A549 (cell line): ENCODE measurements at regions not wholly inside any gene's neighbourhood (a gene's known extent, or its start where the extent isn't known, plus 50 kb on each side); places are given as distances from the start of the nearest gene placed in this dataset.

Experiments used
- BHLHE40 ChIP-seq: IDR thresholded peaks from 2 replicates; pipeline ENCODE4 v1.6.1; 2012; ENCODE audit warnings: low read depth, low read length, inconsistent platforms
- NR3C1 ChIP-seq: fragments of >200 bp; sonication (Bioruptor Twin); formaldehyde crosslinking; IDR thresholded peaks from 3 replicates; pipeline ENCODE4 v1.6.1; 2017
- POLR2A ChIP-seq: IDR thresholded peaks from 2 replicates; pipeline ENCODE4 v1.6.1; 2012; ENCODE audit warnings: mild to moderate bottlenecking, low read length
- RAD21 ChIP-seq, 2 experiments: fragments of >200 bp in 1 of 2; sonication (Bioruptor Twin) in 1 of 2; formaldehyde crosslinking in 1 of 2; IDR thresholded peaks in 1 of 2; conservative IDR thresholded peaks in 1 of 2; 2 replicates in 1 of 2; 3 replicates in 1 of 2; pipeline ENCODE4 v1.6.1; 2012 to 2018; ENCODE audit warnings: inconsistent platforms in 1 of 2
- RCOR1 ChIP-seq: fragments of 150-350 bp; IDR thresholded peaks from 2 replicates; pipeline ENCODE4 v1.6.1; 2014; ENCODE audit warnings: antibody characterized with exemption, low read length, low read depth
- RNF2 ChIP-seq: fragments of 200-600 bp; sonication (generic); IDR thresholded peaks from 2 replicates; pipeline ENCODE4 v1.6.1; 2016; ENCODE audit warnings: low read depth, mild to moderate bottlenecking, antibody characterized with exemption, moderate library complexity, borderline replicate concordance
- TFCP2L1 ChIP-seq: fragments of 250-450 bp; sonication (Bioruptor Pico); IDR thresholded peaks from 2 replicates; pipeline ENCODE4 v1.5.0; 2021; ENCODE audit warnings: mild to moderate bottlenecking
- TP53 ChIP-seq: fragments of 250-450 bp; sonication (Bioruptor Pico); IDR thresholded peaks from 2 replicates; pipeline ENCODE4 v1.5.0; 2021; ENCODE audit warnings: mild to moderate bottlenecking, moderate library complexity
- ZNF302 ChIP-seq: fragments of 250-450 bp; sonication (Bioruptor Pico); IDR thresholded peaks from 2 replicates; pipeline ENCODE4 v1.9.0; 2021; ENCODE audit warnings: inconsistent platforms, mild to moderate bottlenecking, moderate library complexity
- TF ChIP-seq, protein P1 (sequence below): fragments of >200 bp; sonication (Bioruptor Twin); formaldehyde crosslinking; IDR thresholded peaks from 3 replicates; pipeline ENCODE4 v1.5.1; 2016
- TF ChIP-seq, protein P2 (sequence below): fragments of 450-650 bp; IDR thresholded peaks from 2 replicates; pipeline ENCODE4 v1.6.1; 2014; ENCODE audit warnings: antibody characterized with exemption

DNA sequence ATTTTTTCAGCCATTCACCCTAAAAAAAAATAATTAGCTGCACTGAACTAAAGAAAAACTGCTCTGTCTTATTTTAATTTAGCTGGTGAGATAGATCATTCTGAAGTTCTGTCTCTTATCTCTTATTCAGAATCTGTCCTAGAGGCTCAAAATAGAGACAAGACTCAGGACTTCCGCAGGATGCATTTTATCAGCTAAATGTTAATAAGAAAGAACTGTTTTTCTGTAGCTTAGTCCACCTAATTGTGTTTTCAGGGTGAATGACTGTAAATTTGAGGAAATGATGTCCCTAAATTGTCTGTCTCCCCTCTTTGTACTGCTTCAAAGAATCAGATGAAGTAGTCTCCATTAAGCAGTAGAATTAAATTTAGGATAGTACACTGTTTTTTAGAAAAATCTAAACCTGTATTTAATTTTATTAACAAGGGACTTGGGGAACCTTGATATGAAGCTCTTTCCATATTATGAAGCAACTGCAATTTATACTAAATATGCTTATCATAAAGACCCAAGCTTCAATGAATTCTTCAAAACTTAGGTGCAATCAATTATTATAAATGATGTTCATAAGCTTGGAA lies 671.9 kb downstream of the RWDD3 start:
- TF ChIP-seq POLR2A (no peak), RAD21 (conservative IDR thresholded peaks at IDR 0.05 in 1 of 2, IDR thresholded peaks at IDR 0.05 in 1 of 2) (no peak), TFCP2L1 (CRISPR knock-in tag) (no peak), RNF2 (no peak), ZNF302 (CRISPR knock-in tag) (no peak), RCOR1 (no peak), TP53 (CRISPR knock-in tag) (no peak), NR3C1 (no peak), BHLHE40 (no peak)
- TF ChIP-seq, protein P1, sequence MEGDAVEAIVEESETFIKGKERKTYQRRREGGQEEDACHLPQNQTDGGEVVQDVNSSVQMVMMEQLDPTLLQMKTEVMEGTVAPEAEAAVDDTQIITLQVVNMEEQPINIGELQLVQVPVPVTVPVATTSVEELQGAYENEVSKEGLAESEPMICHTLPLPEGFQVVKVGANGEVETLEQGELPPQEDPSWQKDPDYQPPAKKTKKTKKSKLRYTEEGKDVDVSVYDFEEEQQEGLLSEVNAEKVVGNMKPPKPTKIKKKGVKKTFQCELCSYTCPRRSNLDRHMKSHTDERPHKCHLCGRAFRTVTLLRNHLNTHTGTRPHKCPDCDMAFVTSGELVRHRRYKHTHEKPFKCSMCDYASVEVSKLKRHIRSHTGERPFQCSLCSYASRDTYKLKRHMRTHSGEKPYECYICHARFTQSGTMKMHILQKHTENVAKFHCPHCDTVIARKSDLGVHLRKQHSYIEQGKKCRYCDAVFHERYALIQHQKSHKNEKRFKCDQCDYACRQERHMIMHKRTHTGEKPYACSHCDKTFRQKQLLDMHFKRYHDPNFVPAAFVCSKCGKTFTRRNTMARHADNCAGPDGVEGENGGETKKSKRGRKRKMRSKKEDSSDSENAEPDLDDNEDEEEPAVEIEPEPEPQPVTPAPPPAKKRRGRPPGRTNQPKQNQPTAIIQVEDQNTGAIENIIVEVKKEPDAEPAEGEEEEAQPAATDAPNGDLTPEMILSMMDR: no peak
- TF ChIP-seq, protein P2, sequence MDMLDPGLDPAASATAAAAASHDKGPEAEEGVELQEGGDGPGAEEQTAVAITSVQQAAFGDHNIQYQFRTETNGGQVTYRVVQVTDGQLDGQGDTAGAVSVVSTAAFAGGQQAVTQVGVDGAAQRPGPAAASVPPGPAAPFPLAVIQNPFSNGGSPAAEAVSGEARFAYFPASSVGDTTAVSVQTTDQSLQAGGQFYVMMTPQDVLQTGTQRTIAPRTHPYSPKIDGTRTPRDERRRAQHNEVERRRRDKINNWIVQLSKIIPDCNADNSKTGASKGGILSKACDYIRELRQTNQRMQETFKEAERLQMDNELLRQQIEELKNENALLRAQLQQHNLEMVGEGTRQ: no peak
